A673 (cell line): ENCODE measurements at regions not wholly inside any gene's neighbourhood (a gene's known extent, or its start where the extent isn't known, plus 50 kb on each side); places are given as distances from the start of the nearest gene placed in this dataset.

Experiments used
- BruUV-seq: library from RNA; stranded (reverse); fragments of 400-500 nt; replicated peaks from 2 replicates; lab custom pipeline; 2021; lab: Mats Ljungman, UMichigan
- CTCF ChIA-PET: fragments of 300-600 bp; sonication (Branson Sonifier 250); formaldehyde crosslinking; loops from one replicate; lab custom pipeline; 2022; ENCODE audit warnings: antibody characterized with exemption; lab: Charles Lee
- POLR2A ChIA-PET: fragments of 300-600 bp; sonication (Branson Sonifier 250); formaldehyde crosslinking; loops from one replicate; lab custom pipeline; 2022; ENCODE audit warnings: antibody characterized with exemption; ENCODE audit not compliant: low non-redundant PET; lab: Charles Lee
- DNase-seq: peaks from one replicate; pipeline ENCODE4 v3.0.0-alpha.2; 2015; ENCODE audit warnings: low spot score
- H3K27ac ChIP-seq: fragments of 200-600 bp; sonication (generic); 2 replicates; pipeline ENCODE4 v1.5.1; 2016; ENCODE audit warnings: mixed run types, low read depth, mild to moderate bottlenecking, mixed read lengths, antibody characterized with exemption, low read length; ENCODE audit not compliant: poor library complexity, severe bottlenecking
- H3K27me3 ChIP-seq: fragments of 200-600 bp; sonication (generic); replicated peaks from 2 replicates; pipeline ENCODE4 v1.6.1; 2017; ENCODE audit warnings: mixed run types, low read depth, mild to moderate bottlenecking, mixed read lengths, antibody characterized with exemption, low read length; ENCODE audit not compliant: insufficient read depth, poor library complexity
- H3K36me3 ChIP-seq: fragments of 200-600 bp; sonication (generic); 2 replicates; pipeline ENCODE4 v1.6.1; 2016; ENCODE audit warnings: mixed run types, mild to moderate bottlenecking, mixed read lengths, antibody characterized with exemption, low read length; ENCODE audit not compliant: insufficient read depth, poor library complexity, severe bottlenecking
- H3K4me1 ChIP-seq: fragments of 200-600 bp; sonication (generic); 2 replicates; pipeline ENCODE4 v1.6.1; 2017; ENCODE audit warnings: mixed run types, mild to moderate bottlenecking, mixed read lengths, antibody characterized with exemption, low read length; ENCODE audit not compliant: insufficient read depth, poor library complexity, severe bottlenecking
- H3K4me3 ChIP-seq: fragments of 200-600 bp; sonication (generic); 2 replicates; pipeline ENCODE4 v1.5.1; 2016; ENCODE audit warnings: low read depth, mixed run types, mild to moderate bottlenecking, mixed read lengths, low read length; ENCODE audit not compliant: poor library complexity, severe bottlenecking
- H3K9me3 ChIP-seq: fragments of 200-600 bp; sonication (generic); 2 replicates; pipeline ENCODE4 v1.6.1; 2016; ENCODE audit warnings: mixed run types, low read depth, mild to moderate bottlenecking, mixed read lengths, antibody characterized with exemption, low read length; ENCODE audit not compliant: poor library complexity, severe bottlenecking
- EZH2 ChIP-seq: fragments of 200-600 bp; sonication (generic); IDR thresholded peaks from 2 replicates; pipeline ENCODE4 v1.6.1; 2017; ENCODE audit warnings: borderline replicate concordance, low read depth, mild to moderate bottlenecking, mixed read lengths, antibody characterized with exemption, low read length; ENCODE audit not compliant: poor library complexity, severe bottlenecking
- intact Hi-C: fragments of 100-400 bp; cut with micrococcal nuclease; formaldehyde crosslinking; loops from one replicate; pipeline ENCODE4 v1.10.0; 2022; ENCODE audit not compliant: unreplicated experiment
- TF ChIP-seq, protein P1 (sequence below): fragments of 300-800, 200-600 bp; sonication (generic); conservative IDR thresholded peaks from 2 replicates; pipeline ENCODE4 v1.5.1; 2017; ENCODE audit warnings: low read depth, mild to moderate bottlenecking, antibody characterized with exemption, low read length, moderate library complexity, mixed read lengths

GRCh38 chr10:17506390-17506789, 52.0 kb upstream of the ST8SIA6 start:
- Histone ChIP-seq H3K27me3 (peaks cover 5% of the 10 kb centered on the region), H3K9me3 (no peaks in the 10 kb centered on the region), H3K36me3 (no peaks in the 10 kb centered on the region), H3K27ac (no peak overlapping the region), H3K4me3 (no peak overlapping the region), H3K4me1 (no peaks in the 10 kb centered on the region)
- no TSS peak for BruUV-seq
- TF ChIP-seq, protein P1, sequence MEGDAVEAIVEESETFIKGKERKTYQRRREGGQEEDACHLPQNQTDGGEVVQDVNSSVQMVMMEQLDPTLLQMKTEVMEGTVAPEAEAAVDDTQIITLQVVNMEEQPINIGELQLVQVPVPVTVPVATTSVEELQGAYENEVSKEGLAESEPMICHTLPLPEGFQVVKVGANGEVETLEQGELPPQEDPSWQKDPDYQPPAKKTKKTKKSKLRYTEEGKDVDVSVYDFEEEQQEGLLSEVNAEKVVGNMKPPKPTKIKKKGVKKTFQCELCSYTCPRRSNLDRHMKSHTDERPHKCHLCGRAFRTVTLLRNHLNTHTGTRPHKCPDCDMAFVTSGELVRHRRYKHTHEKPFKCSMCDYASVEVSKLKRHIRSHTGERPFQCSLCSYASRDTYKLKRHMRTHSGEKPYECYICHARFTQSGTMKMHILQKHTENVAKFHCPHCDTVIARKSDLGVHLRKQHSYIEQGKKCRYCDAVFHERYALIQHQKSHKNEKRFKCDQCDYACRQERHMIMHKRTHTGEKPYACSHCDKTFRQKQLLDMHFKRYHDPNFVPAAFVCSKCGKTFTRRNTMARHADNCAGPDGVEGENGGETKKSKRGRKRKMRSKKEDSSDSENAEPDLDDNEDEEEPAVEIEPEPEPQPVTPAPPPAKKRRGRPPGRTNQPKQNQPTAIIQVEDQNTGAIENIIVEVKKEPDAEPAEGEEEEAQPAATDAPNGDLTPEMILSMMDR = no peak
- no peak for TF ChIP-seq EZH2
- POLR2A ChIA-PET = no interaction called here
- CTCF ChIA-PET = no interaction called here
- no peak for DNase-seq
- intact Hi-C loops = no loop called here

DNA sequence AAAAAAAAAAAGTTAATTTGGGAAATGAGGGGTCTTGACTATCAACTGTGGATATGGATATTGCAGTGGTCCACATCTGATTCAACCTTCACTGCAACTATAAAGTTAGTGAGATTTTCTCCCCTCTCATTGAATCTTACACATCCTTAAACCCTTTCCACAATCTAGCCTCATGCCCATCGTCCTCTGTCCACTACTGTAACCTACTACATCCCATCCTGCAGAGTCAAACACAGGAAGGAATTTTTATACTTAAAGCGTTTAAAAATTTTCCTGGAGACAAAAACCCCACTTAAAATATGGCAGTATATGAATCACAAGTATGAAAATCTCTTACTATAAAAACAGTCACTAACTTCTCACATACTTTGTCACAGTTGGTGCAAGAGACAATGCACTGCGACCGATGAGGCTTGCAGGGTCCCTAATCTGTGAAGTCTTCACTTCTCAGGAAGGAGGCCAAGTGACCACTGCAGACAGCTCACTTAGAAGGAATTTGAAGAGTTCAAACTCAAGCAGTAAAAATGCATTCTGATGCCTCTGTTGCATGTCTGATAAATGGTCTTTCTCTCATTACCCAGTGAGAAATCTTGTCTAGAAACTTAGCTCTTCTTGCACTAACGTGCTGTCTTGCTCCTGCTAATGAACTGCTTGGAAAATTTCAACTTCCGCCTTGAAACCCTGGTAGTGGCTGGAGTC, 50.3 kb upstream of the ST8SIA6 start:
- no peak for DNase-seq
- no peaks in the 10 kb centered on the region for H3K4me1 ChIP-seq
- no peaks in the 10 kb centered on the region for H3K36me3 ChIP-seq
- H3K27me3 ChIP-seq = peaks cover 9% of the 10 kb centered on the region
- H3K9me3 ChIP-seq = no peaks in the 10 kb centered on the region
- intact Hi-C loops = no loop called here
- TF ChIP-seq, protein P1 = no peak
- TF ChIP-seq EZH2 = no peak
- ChIA-PET POLR2A (no interaction called here), CTCF (no interaction called here)
- BruUV-seq = no TSS peak
- no peak overlapping the region for H3K27ac ChIP-seq
- H3K4me3 ChIP-seq = no peak overlapping the region
